ENCODE measurements at regions not wholly inside any gene's neighbourhood (a gene's known extent, or its start where the extent isn't known, plus 50 kb on each side); places are given as distances from the start of the nearest gene placed in this dataset.

- DNase-seq (ENCODE audit: low read depth), result no peak
- TF ChIP-seq CTCF (conservative IDR thresholded peaks at IDR 0.05; ENCODE audit: low read depth, low read length), result no peak
- no peak overlapping the region for H3K4me3 ChIP-seq (ENCODE audit: low read depth, low read length)
Observed at GRCh38 chr7:35526645-35527044, 168.3 kb downstream of the HERPUD2 start.

- no peak for DNase-seq (ENCODE audit: low read depth)
- no peak for TF ChIP-seq CTCF (conservative IDR thresholded peaks at IDR 0.05; ENCODE audit: low read depth, low read length)
- no peak overlapping the region for H3K4me3 ChIP-seq (ENCODE audit: low read depth, low read length)
Observed at GRCh38 chr7:35524112-35524804, 170.7 kb downstream of the HERPUD2 start.

- no peak for TF ChIP-seq CTCF (conservative IDR thresholded peaks at IDR 0.05; ENCODE audit: low read depth, low read length)
- DNase-seq (ENCODE audit: low read depth), result no peak
- H3K4me3 ChIP-seq (ENCODE audit: low read depth, low read length), result no peak overlapping the region
Observed at GRCh38 chr7:35523292-35523691, 171.6 kb downstream of the HERPUD2 start.

- no peak for TF ChIP-seq CTCF (conservative IDR thresholded peaks at IDR 0.05; ENCODE audit: low read depth, low read length)
- no peak for DNase-seq (ENCODE audit: low read depth)
- H3K4me3 ChIP-seq (ENCODE audit: low read depth, low read length), result no peak overlapping the region
Observed at GRCh38 chr7:35522697-35523096, 172.2 kb downstream of the HERPUD2 start.

GRCh38 chr7:35521941-35522340, 173.0 kb downstream of the HERPUD2 start:
- TF ChIP-seq CTCF (conservative IDR thresholded peaks at IDR 0.05; ENCODE audit: low read depth, low read length), result no peak
- H3K4me3 ChIP-seq (ENCODE audit: low read depth, low read length), result no peak overlapping the region
- no peak for DNase-seq (ENCODE audit: low read depth)

GRCh38 chr7:35520810-35521625, 173.9 kb downstream of the HERPUD2 start:
- no peak for DNase-seq (ENCODE audit: low read depth)
- TF ChIP-seq CTCF (conservative IDR thresholded peaks at IDR 0.05; ENCODE audit: low read depth, low read length), result no peak
- H3K4me3 ChIP-seq (ENCODE audit: low read depth, low read length), result no peak overlapping the region
